ENCODE measurements at regions not wholly inside any gene's neighbourhood (a gene's known extent, or its start where the extent isn't known, plus 50 kb on each side); places are given as distances from the start of the nearest gene placed in this dataset.

DNA sequence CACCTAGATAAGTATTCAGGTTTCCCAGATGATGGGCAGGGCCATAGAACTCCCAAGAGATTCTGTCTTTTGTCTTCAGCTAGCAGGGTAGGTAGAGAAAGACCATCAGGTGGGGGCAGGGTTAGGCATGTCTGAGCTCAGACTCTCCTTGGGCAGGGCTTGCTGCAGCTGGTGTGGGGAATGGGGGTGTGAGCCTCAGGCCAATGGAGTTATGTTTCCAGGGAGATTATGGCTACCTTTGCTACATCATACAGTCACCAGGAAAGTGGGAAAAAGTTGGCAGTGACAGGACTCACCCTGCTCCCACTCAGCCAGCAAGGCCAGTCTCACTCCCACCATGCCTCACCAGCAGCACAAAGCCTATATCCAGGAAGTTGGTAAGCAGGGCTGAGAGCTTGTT lies 77.8 kb downstream of the DRAM2 start:
- TF ChIP-seq, protein P1, sequence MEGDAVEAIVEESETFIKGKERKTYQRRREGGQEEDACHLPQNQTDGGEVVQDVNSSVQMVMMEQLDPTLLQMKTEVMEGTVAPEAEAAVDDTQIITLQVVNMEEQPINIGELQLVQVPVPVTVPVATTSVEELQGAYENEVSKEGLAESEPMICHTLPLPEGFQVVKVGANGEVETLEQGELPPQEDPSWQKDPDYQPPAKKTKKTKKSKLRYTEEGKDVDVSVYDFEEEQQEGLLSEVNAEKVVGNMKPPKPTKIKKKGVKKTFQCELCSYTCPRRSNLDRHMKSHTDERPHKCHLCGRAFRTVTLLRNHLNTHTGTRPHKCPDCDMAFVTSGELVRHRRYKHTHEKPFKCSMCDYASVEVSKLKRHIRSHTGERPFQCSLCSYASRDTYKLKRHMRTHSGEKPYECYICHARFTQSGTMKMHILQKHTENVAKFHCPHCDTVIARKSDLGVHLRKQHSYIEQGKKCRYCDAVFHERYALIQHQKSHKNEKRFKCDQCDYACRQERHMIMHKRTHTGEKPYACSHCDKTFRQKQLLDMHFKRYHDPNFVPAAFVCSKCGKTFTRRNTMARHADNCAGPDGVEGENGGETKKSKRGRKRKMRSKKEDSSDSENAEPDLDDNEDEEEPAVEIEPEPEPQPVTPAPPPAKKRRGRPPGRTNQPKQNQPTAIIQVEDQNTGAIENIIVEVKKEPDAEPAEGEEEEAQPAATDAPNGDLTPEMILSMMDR (conservative IDR thresholded peaks at IDR 0.05; ENCODE audit: low read depth, low read length) = no peak
- TF ChIP-seq RFX5 (IDR thresholded peaks at IDR 0.05; ENCODE audit: low read depth, low read length) (no peak), FOS (IDR thresholded peaks at IDR 0.05; ENCODE audit: low read depth, low read length) (no peak)

Measured in IMR-90 (cell line).